ENCODE measurements at regions not wholly inside any gene's neighbourhood (a gene's known extent, or its start where the extent isn't known, plus 50 kb on each side); places are given as distances from the start of the nearest gene placed in this dataset.

GRCh38 chr4:63169836-63170235 is 1239.4 kb downstream of the TECRL start:
- ATAC-seq (no peak), DNase-seq (ENCODE audit: low spot score) (no peak)
- H2AFZ ChIP-seq: no peak overlapping the region

More at GRCh38 chr4:63169836-63170235, 1239.4 kb downstream of the TECRL start:
- Mint-ChIP-seq H3K27ac (no peak overlapping the region), H3K27me3 (ENCODE audit: insufficient read depth, low read depth, poor library complexity) (peaks cover 3% of the 10 kb centered on the region), H3K36me3 (ENCODE audit: low read depth) (no peaks in the 10 kb centered on the region; the same call in 2 of the 3 replicates), H3K9me3 (peaks cover 18% of the 10 kb centered on the region), H3K4me3 (no peak overlapping the region), H3K4me1 (no peaks in the 10 kb centered on the region)
- Histone ChIP-seq H3K27me3 (ENCODE audit: insufficient read depth) (no peaks in the 10 kb centered on the region), H3K36me3 (ENCODE audit: insufficient read depth) (no peaks in the 10 kb centered on the region), H3K27ac (ENCODE audit: low read depth) (no peak overlapping the region), H3F3A (replicated peaks; ENCODE audit: low read depth) (no peaks in the 10 kb centered on the region), H3K4me1 (ENCODE audit: insufficient read depth) (no peaks in the 10 kb centered on the region), H3K4me2 (no peak overlapping the region), H4K20me1 (replicated peaks; ENCODE audit: insufficient read depth) (no peaks in the 10 kb centered on the region), H3K79me2 (replicated peaks; ENCODE audit: insufficient read depth) (no peaks in the 10 kb centered on the region), H3K4me3 (no peak overlapping the region), H3K9me2 (ENCODE audit: insufficient read depth) (peaks cover 3% of the 10 kb centered on the region; the same call in 1 of the 2 replicates)
- no peak for TF ChIP-seq CREB1 (CRISPR knock-in tag; IDR thresholded peaks at IDR 0.05; ENCODE audit: low read depth)
- TF ChIP-seq NANOG (IDR thresholded peaks at IDR 0.05; ENCODE audit: borderline replicate concordance): no peak
- no peak for TF ChIP-seq ZNF114 (CRISPR knock-in tag; IDR thresholded peaks at IDR 0.05)
- no peak for TF ChIP-seq POLR2AphosphoS5 (IDR thresholded peaks at IDR 0.05; ENCODE audit: low read depth)
- TF ChIP-seq EZH2 (IDR thresholded peaks at IDR 0.05; ENCODE audit: low read depth, unreplicated experiment): no peak
- no peak for TF ChIP-seq STAT1 (IDR thresholded peaks at IDR 0.05; ENCODE audit: unreplicated experiment)
- TF ChIP-seq REST (IDR thresholded peaks at IDR 0.05; ENCODE audit: unreplicated experiment): no peak
- no peak for TF ChIP-seq EZH2phosphoT487 (IDR thresholded peaks at IDR 0.05; ENCODE audit: unreplicated experiment)
- TF ChIP-seq JUNB (IDR thresholded peaks at IDR 0.05; ENCODE audit: unreplicated experiment): no peak
- no peak for TF ChIP-seq ETS1 (IDR thresholded peaks at IDR 0.05)
- no peak for TF ChIP-seq ZNF331 (CRISPR knock-in tag; IDR thresholded peaks at IDR 0.05; ENCODE audit: low read depth)
- no peak for TF ChIP-seq ZNF462 (CRISPR knock-in tag; IDR thresholded peaks at IDR 0.05)
- TF ChIP-seq CTCF (conservative IDR thresholded peaks at IDR 0.05; ENCODE audit: low read depth in 2 of 2): no peak
